ENCODE measurements at regions not wholly inside any gene's neighbourhood (a gene's known extent, or its start where the extent isn't known, plus 50 kb on each side); places are given as distances from the start of the nearest gene placed in this dataset.
"Not testable (repeated sequence)": the region's sequence is repeated elsewhere in the genome, so short reads cannot be mapped to it uniquely, and the experiment has no call there.

DNA sequence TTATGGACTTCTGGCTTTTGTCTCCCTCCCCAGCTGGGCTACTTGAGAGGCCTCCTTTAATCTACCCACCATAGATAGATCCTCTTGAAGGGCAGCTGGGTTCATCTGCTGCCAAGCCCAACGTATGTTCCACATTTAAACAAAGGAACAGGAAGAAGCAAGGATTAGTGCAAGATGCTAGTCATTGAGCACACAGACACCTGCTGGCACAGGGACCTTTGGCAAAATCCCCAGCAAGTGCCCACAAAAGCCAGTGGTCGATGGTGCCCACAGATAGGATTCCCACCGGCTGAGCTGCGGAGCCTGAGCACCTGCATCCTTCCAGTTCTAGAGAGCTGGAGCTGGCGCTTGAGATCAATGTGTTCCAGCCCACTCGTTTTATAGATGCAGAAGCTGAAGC is 57.7 kb upstream of the SHB start:
- no peak for DNase-seq (ENCODE audit: low read depth)

DNA sequence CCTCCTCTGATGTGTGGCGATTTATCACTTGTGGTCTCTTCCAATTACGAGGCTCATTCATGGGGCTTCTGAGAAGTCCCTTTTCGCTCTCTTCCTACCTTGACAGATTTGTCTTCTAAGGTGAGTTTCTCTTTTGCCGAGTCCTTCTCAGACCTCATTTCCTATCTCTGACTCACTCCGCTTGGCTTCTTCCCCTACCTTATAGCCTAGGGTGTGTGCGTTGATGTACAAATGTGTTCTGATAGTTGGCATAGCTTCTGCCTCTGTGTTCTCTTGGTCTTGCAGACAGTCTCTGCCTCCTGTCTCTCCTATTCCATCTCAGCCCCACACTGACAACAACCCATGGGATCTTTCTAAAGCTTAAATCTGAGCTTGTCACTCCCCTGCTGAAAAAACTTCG is 56.9 kb upstream of the SHB start:
- no peak for DNase-seq (ENCODE audit: low read depth)

DNA sequence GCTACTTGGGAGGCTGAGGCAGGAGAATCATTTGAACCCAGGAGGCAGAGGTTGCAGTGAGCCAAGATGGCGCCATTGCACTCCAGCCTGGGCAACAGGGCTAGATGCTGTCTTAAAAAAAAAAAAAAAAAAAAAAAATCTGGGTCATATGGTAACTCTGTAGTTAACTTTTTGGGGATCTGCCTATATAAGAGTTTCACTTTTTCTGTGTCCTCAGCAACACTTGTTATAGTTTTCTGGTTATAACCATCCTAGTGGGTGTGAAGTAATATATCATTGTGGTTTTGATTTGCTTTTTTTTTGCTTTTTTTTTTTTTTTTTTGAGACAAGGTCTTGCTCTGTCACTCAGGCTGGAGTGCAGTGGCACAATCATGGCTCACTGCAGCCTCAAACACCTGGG is 54.3 kb upstream of the SHB start:
- not testable (repeated sequence) for DNase-seq (ENCODE audit: low read depth)

DNA sequence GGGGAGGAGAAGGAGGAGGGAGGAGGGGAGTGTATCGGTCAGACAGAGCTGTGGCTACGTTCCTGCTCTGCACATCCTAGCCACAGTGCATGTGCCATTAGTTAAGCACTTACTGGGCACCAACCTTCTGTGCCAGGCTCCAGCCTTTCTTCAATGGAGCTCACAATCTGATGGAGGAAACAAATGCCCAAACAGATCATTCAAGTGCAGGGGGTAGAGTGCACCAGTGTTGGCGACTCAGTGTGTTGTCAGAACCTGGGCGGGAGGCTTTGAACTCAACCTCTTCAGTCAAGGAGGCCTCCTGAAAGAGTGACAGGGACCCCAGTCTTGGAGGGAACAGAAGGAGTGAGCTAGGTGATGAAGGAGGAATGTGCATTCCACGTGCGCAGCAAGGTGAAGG is 51.9 kb upstream of the SHB start:
- DNase-seq (ENCODE audit: low read depth) = no peak

DNA sequence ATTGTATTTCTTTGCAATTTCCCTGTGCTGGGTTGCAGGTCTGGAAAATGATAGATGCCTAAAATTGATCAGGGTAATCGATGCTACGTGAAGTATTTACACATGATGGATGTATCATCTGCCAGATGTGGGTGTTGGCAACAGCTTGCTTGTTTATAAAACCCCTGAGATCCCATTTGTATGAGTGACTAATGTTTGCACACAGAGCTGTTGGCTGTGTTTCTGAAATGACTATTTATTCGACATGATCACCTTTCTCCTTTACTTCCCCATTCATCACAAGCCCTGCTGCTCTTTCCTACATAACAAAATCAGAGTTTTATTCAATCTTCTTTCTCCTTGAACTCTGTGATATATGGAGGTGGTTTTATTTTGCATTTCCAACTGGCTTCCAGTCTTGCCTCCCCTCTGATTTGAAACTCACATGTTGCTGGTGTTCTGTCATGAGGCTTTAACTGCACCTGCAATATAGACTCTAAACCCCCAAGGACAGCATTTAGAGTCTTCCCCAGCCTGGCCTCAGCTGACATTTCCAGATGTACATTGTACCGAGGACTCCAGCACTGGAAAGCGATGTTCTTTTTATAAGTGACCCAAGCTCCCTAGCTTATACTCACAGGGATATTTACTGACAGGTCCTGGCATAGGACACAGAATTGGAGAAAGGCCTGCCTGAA is 50.7 kb upstream of the SHB start:
- no peak for DNase-seq (ENCODE audit: low read depth)

DNA sequence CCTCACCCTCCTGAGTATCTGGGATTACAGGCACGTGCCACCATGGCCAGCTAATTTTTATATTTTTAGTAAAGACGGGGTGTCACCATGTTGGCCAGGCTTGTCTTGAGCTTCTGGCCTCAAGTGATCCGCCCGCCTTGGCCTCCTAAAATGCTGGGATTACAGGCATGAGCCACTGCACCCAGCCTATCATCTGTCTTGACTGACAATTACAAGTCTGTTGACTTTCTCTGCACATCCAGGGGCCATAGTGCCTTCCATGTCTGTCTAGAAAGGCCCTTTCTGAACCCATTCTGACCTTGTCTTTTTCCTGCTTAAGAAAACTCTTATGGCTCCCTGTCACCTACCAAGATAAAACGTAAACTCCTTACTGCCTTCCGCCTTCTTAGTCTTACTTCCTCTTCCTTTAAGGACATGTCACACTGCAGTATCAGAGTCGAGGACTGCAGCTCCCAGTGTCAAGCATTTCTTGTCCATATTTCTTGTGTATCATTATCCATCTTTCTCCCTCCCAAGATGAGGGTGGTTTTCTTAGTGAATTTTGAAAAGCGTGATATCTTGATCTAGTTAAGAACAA is 49.9 kb upstream of the SHB start:
- no peak for DNase-seq (ENCODE audit: low read depth)

Data from activated gamma-delta T cell treated with anti-CD3 and anti-CD28 coated beads, Interleukin-2, amount 50 U/mL, for 16 hours (primary cell).